ENCODE measurements at regions not wholly inside any gene's neighbourhood (a gene's known extent, or its start where the extent isn't known, plus 50 kb on each side); places are given as distances from the start of the nearest gene placed in this dataset.

GRCh38 chr2:81894451-81894990, 1590.0 kb upstream of the LRRTM1 start:
- TF ChIP-seq, protein P1, sequence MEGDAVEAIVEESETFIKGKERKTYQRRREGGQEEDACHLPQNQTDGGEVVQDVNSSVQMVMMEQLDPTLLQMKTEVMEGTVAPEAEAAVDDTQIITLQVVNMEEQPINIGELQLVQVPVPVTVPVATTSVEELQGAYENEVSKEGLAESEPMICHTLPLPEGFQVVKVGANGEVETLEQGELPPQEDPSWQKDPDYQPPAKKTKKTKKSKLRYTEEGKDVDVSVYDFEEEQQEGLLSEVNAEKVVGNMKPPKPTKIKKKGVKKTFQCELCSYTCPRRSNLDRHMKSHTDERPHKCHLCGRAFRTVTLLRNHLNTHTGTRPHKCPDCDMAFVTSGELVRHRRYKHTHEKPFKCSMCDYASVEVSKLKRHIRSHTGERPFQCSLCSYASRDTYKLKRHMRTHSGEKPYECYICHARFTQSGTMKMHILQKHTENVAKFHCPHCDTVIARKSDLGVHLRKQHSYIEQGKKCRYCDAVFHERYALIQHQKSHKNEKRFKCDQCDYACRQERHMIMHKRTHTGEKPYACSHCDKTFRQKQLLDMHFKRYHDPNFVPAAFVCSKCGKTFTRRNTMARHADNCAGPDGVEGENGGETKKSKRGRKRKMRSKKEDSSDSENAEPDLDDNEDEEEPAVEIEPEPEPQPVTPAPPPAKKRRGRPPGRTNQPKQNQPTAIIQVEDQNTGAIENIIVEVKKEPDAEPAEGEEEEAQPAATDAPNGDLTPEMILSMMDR (IDR thresholded peaks at IDR 0.05; ENCODE audit: low read depth, low read length): no peak
- H3K4me3 ChIP-seq (ENCODE audit: low read depth, low read length): no peak overlapping the region

DNA sequence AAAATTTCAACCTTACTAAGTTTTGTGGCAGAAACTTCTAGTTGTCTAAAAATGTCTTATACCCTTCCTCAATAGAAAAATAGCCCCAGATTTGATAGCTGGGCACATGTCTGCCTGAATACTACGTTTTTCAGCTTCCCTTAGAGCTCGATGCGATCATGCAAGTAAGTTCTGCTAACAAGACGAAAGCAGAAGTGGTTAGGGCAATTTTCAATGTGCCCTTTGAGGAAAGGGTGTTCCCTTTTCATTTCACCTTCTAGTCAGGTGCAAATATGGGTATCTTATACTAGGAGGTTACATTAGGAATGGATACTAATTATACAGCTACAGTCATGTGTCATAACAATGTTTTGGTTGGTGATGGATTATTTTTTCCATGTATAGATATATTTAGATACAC, 1572.1 kb upstream of the LRRTM1 start:
- TF ChIP-seq, protein P1 (IDR thresholded peaks at IDR 0.05; ENCODE audit: low read depth, low read length): no peak
- no peak overlapping the region for H3K4me3 ChIP-seq (ENCODE audit: low read depth, low read length)

- TF ChIP-seq, protein P1 (IDR thresholded peaks at IDR 0.05; ENCODE audit: low read depth, low read length): no peak
- H3K4me3 ChIP-seq (ENCODE audit: low read depth, low read length): no peak overlapping the region
These were observed 1567.5 kb upstream of the LRRTM1 start for GRCh38 chr2:81872006-81872405.

- H3K4me3 ChIP-seq (ENCODE audit: low read depth, low read length): no peak overlapping the region
These were observed 1565.6 kb upstream of the LRRTM1 start for GRCh38 chr2:81870119-81870518.

DNA sequence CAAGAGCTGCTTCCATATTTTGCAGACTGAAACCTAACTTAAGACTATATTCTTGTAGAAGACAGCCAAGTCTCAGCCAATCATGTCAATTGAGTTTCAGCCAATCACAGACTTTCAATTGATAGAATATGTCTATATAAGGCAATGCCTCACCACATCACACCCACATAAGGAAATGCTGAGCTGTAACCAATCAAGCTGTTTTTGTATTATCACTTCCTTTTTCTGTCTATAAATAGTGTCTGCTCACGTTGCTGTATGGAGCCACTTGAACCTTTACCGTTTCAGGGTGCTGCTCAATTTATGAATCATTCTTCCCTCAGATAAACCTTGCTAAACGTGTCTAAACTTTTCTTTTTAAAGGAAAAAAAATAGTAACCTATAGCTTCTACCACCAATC, 1554.4 kb upstream of the LRRTM1 start:
- H3K4me3 ChIP-seq (ENCODE audit: low read depth, low read length): no peak overlapping the region
- TF ChIP-seq, protein P1 (IDR thresholded peaks at IDR 0.05; ENCODE audit: low read depth, low read length): no peak

More at GRCh38 chr2:81870119-81870518, 1565.6 kb upstream of the LRRTM1 start:
- TF ChIP-seq, protein P1 (IDR thresholded peaks at IDR 0.05; ENCODE audit: low read depth, low read length): no peak

DNA sequence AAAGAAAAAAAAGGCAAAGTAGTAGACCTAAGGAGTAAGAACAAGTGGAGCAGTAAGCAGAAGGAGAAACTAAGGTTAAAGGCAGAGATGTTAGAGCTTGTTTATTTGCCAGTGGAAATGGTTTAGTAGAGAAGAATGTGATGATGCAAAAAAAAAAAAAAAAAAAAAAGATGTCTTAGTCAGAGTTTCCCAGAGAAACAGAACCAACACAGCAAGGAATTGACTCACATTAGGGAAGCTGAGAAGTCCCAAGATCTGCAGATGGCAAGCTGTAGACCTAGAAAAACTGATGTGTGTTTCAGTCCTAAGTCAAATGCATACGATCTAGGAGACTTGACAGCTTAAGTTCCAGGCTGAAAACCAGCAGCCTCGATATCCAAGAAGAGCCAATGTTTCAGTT, 1548.8 kb upstream of the LRRTM1 start:
- TF ChIP-seq, protein P1 (IDR thresholded peaks at IDR 0.05; ENCODE audit: low read depth, low read length): no peak
- H3K4me3 ChIP-seq (ENCODE audit: low read depth, low read length): no peak overlapping the region

GRCh38 chr2:81852651-81853050, 1548.1 kb upstream of the LRRTM1 start:
- no peak overlapping the region for H3K4me3 ChIP-seq (ENCODE audit: low read depth, low read length)
- TF ChIP-seq, protein P1 (IDR thresholded peaks at IDR 0.05; ENCODE audit: low read depth, low read length): no peak
